Thyroid gland (tissue), 4 donors: ENCODE measurements at regions not wholly inside any gene's neighbourhood (a gene's known extent, or its start where the extent isn't known, plus 50 kb on each side); places are given as distances from the start of the nearest gene placed in this dataset.

Experiments used
- CTCF ChIP-seq, 6 experiments: fragments of 200-600 bp in 3 of 6; fragments of 450-650 bp in 3 of 6; sonication (generic) in 3 of 6; IDR thresholded peaks; one replicate each; pipeline ENCODE4 v1.5.1; 2016 to 2019; ENCODE audit warnings: antibody characterized with exemption in 6 of 6, mild to moderate bottlenecking in 2 of 6, inconsistent platforms in 1 of 6, moderate library complexity in 1 of 6
- POLR2A ChIP-seq, 2 donors: fragments of 450-650 bp; IDR thresholded peaks; one replicate each; pipeline ENCODE4 v1.6.1; 2017; ENCODE audit warnings: antibody characterized with exemption in 2 of 2, mild to moderate bottlenecking in 2 of 2, moderate library complexity in 1 of 2

- TF ChIP-seq CTCF (IDR thresholded peaks at IDR 0.05), result peak in 2 of 6 experiments; percentile 5 to 8
- no peak for TF ChIP-seq POLR2A (IDR thresholded peaks at IDR 0.05)
Observed at GRCh38 chr5:8391911-8392310, 523.0 kb downstream of the MTRR start.
